ENCODE measurements at regions not wholly inside any gene's neighbourhood (a gene's known extent, or its start where the extent isn't known, plus 50 kb on each side); places are given as distances from the start of the nearest gene placed in this dataset.
A peak's percentile ranks its signal among the peaks of the same experiment; 100 is the strongest.

DNA sequence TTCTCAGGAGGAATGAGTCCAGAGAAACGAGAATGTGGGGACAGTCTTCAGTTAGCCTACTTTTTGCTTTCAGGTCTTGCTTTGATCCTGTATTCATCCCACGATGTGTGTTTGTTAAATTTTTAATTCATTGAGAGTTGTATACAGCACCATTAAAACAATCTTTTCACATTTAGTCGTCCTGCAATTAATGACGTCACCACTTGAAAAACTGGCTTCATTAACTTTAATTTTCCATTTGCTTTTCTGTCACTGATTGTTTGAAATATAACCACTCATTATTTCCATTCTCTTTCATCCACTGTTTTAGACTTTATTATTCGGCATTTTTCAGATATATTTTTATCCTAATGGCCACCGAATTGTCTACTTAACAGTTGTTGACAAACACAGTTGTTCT is 146.9 kb downstream of the TFEC start:
- DNase-seq (ENCODE audit: low read depth), result no peak

DNA sequence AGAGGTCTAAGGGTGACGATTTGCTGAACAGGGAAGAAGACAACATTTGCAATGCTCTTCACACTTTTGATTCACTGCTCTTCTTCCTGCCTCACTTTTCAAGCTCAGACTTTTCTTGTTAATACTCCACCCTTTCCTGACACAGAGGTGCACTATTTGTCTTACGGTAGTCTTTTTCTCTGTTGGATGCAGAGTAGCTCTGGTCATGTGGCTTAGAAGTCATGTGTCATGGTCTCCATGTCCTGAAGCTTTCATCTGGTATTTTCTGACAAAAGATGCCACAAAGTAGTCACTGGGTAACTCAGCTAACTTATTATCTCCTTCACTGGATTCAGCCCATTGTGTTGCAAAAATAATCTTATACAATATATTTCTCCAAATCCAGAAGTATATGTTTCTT is 149.1 kb downstream of the TFEC start:
- DNase-seq (ENCODE audit: low read depth), result no peak

- DNase-seq (ENCODE audit: low read depth), result no peak
Observed at GRCh38 chr7:115879171-115879570, 151.4 kb downstream of the TFEC start.

- DNase-seq (ENCODE audit: low read depth), result no peak
Observed at GRCh38 chr7:115869801-115870200, 160.8 kb downstream of the TFEC start.

GRCh38 chr7:115869190-115869589 is 161.4 kb downstream of the TFEC start:
- no peak for DNase-seq (ENCODE audit: low read depth)

DNA sequence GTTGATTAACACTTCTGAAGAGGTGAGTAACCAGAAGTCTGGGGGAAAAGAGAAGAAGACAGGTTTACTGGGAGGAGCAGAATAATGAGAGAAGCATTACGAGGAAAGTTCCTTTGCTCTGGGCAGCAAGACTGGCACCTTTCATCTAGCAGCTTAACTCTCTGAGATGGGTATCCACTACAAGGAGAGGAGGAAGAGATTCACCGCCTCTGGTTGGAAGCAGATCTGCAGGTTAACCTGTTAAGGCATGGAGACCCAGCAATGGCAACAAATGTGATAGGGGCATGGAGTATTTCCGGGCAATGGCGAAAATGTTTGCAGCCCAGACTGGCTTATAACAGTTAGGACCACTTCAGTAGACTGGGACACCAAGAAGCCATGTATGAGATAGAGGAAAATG is 162.2 kb downstream of the TFEC start:
- no peak for DNase-seq (ENCODE audit: low read depth)

DNA sequence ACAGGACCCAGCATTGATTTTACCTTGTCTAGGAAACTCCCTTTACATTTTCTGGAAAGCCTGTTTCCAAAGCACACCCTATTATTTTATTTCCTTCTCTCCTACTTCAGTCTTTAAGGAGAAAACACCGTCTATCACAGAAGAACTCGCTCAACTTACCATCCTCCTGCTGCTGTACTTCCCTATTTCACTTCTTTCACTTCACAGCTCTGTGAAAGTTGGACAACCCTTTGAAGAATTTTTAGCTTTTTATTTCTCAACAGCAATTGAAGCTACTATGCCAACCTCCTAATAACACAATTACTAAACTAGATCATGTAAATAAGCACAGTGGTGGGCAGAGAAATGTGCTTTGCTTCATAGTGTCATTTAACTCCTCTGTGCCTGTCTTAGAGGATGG is 166.5 kb downstream of the TFEC start:
- no peak for DNase-seq (ENCODE audit: low read depth)

DNA sequence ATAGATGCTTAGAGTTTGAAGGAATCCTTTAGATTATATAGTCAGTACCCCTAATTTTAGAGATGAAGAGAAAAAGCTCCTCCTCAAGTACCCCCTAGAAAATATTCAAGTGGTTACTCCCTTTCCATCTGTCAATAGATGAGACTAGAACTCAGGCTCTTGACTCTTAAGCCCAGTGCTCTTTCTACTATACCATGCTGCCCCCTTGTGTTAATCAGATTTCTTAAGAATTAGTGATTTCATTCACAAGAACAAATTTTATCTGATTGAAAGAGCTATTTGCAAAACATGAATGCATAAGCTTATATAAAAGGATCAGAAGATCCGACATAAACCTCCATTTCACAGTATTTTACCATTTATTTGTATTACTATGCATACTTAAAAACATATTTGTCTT is 179.3 kb downstream of the TFEC start:
- peak; percentile 62 for DNase-seq (ENCODE audit: low read depth)

GRCh38 chr7:115850774-115851173 is 179.8 kb downstream of the TFEC start:
- no peak for DNase-seq (ENCODE audit: low read depth)

DNA sequence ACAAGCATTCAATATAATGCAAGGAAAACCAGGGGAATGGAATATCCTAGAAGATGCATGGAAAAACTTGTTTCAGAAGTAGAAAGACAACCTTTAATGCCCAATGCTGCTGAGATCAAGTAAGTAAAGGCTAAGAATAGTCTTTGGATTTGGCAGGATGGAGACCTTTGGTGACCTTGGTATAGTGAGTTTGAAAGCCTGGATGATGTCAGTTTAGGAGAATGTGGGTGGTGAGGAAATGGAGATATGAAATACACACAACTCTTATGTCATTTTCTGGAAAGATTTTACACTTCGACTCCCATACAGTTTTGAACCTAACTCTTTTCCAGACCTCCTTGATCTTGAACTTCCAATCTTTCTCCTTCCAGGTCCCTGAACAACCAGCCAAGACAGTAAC is 185.7 kb downstream of the TFEC start:
- peak; percentile 33 for DNase-seq (ENCODE audit: low read depth)

- peak; percentile 1 for DNase-seq (ENCODE audit: low read depth)
Observed at GRCh38 chr7:115840702-115841101, 189.9 kb downstream of the TFEC start.

GRCh38 chr7:115838829-115839228 is 191.7 kb downstream of the TFEC start:
- DNase-seq (ENCODE audit: low read depth), result peak; percentile 4

GRCh38 chr7:115831371-115831770 is 199.2 kb downstream of the TFEC start:
- DNase-seq (ENCODE audit: low read depth), result no peak

DNA sequence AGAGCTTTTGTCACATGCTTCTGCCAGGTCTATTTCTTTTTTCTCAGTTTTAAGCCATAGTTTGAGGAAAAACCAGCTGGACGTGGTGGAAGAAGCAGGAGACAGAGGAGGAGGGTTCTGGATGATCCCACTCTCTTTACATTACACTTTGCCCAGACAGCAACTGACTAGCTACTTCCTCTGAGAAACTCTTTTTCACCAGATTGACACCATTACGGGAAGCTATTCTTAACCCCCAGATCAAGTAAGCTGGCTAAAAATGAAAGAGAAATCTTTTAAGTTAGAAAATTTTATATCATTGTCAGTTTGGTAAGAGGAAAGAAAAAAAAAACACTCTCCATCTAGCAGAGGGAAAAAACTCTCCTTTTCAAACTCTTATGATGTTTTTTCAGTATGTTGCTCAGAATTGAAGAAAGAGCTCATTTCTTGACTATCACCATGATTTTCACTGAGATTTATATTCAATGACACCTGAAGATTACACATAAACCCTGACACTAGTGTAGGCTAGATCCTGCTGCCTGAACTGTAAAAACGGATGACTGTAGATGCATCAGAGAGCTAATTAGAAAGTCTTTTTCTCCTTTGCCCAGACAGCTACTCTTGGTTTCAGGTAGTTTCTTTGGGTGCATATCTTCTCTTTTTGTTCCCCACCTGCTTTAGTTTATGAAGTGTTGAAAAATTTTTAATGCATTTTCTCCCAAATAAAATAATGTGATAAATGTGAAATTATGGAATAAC is 203.1 kb downstream of the TFEC start:
- no peak for DNase-seq (ENCODE audit: low read depth)

GRCh38 chr7:115825456-115826115 is 205.0 kb downstream of the TFEC start:
- DNase-seq (ENCODE audit: low read depth), result peak; percentile 47

GRCh38 chr7:115822801-115823200 is 207.8 kb downstream of the TFEC start:
- no peak for DNase-seq (ENCODE audit: low read depth)

- DNase-seq (ENCODE audit: low read depth), result no peak
Observed at GRCh38 chr7:115822380-115822779, 208.2 kb downstream of the TFEC start.

DNA sequence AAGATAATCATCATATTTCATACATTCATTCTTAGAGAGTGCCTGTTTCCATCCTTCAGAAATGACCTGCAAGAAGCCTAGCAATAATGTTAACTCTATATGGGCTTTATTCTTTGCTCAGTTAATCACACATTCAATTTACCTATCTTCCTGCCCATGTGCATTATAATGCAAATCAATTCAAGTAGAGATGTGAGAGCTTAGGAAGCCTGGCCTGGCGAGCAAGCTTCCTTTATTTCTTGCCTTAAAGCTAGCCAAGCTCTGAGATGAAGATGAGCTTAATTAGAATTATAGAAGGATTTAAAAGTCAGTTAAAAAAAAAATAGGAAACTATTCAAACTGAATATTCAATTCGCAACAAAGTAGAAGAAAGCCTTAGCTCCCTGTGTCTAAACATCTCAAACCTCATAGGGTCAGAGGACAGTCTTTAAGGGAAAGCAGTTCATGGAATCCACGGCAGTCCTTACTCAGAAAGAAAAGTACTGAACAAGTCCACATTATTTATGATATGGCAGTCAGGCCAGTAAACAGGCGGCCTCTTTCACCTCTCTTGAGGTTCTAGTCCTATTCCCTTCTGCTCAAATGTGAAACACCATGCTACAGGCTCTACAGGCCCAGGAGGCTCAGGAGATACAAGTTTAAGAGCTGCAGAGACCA is 214.1 kb downstream of the TFEC start:
- no peak for DNase-seq (ENCODE audit: low read depth)

- DNase-seq (ENCODE audit: low read depth), result no peak
Observed at GRCh38 chr7:115812794-115813193, 217.8 kb downstream of the TFEC start.

- DNase-seq (ENCODE audit: low read depth), result peak; percentile 3
Observed at GRCh38 chr7:115805458-115805857, 225.1 kb downstream of the TFEC start.

GRCh38 chr7:115802415-115802814 is 228.1 kb downstream of the TFEC start:
- no peak for DNase-seq (ENCODE audit: low read depth)

GRCh38 chr7:115799430-115799829 is 231.1 kb downstream of the TFEC start:
- no peak for DNase-seq (ENCODE audit: low read depth)

GRCh38 chr7:115793958-115794702 is 236.4 kb downstream of the TFEC start:
- DNase-seq (ENCODE audit: low read depth), result no peak

Data from iris pigment epithelial cell (primary cell).